ENCODE measurements at regions not wholly inside any gene's neighbourhood (a gene's known extent, or its start where the extent isn't known, plus 50 kb on each side); places are given as distances from the start of the nearest gene placed in this dataset.

- BruUV-seq (replicated peaks): no TSS peak
- Histone ChIP-seq H3K27ac (ENCODE audit: extremely low read length, insufficient read depth, low read length) (no peak overlapping the region), H3K79me2 (ENCODE audit: insufficient read depth, low read length) (no peaks in the 10 kb centered on the region), H3K4me3 (replicated peaks in 1 of 3; ENCODE audit: insufficient read depth in 1 of 3, low read depth in 2 of 3, low read length in 3 of 3) (no peak overlapping the region), H3K4me2 (ENCODE audit: low read depth, low read length) (no peak overlapping the region), H3K27me3 (ENCODE audit: control insufficient read depth in 1 of 2, insufficient read depth in 2 of 2, low read length in 2 of 2) (no peaks in the 10 kb centered on the region), H3K9ac (ENCODE audit: insufficient read depth, low read depth, low read length) (no peak overlapping the region), H4K20me1 (ENCODE audit: insufficient read depth, low read length) (no peaks in the 10 kb centered on the region), H3K36me3 (replicated peaks in 1 of 2; ENCODE audit: control insufficient read depth in 1 of 2, insufficient read depth in 2 of 2, low read length in 2 of 2) (no peaks in the 10 kb centered on the region), H3K9me3 (ENCODE audit: low read length) (no peaks in the 10 kb centered on the region), H2AFZ (ENCODE audit: low read length) (no peak overlapping the region), H3K4me1 (ENCODE audit: insufficient read depth, low read length) (peaks cover 71% of the 10 kb centered on the region)
- CTCF ChIA-PET (ENCODE audit: low intra/inter-chr PET ratio, low total read pairs): no interaction called here
- TF ChIP-seq REL (CRISPR knock-in tag; conservative IDR thresholded peaks at IDR 0.05) (no peak), YEATS2 (CRISPR knock-in tag; IDR thresholded peaks at IDR 0.05; ENCODE audit: borderline replicate concordance) (no peak), SP2 (CRISPR knock-in tag; IDR thresholded peaks at IDR 0.05) (no peak), ZBTB21 (CRISPR knock-in tag; IDR thresholded peaks at IDR 0.05) (no peak), DNMT3B (CRISPR knock-in tag; conservative IDR thresholded peaks at IDR 0.05) (no peak), ZMYM2 (CRISPR knock-in tag; IDR thresholded peaks at IDR 0.05) (no peak), ELF1 (CRISPR knock-in tag; IDR thresholded peaks at IDR 0.05) (no peak), RFX5 (IDR thresholded peaks at IDR 0.05; ENCODE audit: low read depth, low read length) (no peak), KLF15 (CRISPR knock-in tag; IDR thresholded peaks at IDR 0.05; ENCODE audit: borderline replicate concordance) (no peak), ZNF143 (CRISPR knock-in tag; IDR thresholded peaks at IDR 0.05) (no peak), NR3C1 (CRISPR knock-in tag; IDR thresholded peaks at IDR 0.05) (no peak), ZNF331 (CRISPR knock-in tag; IDR thresholded peaks at IDR 0.05) (no peak), ZNF138 (CRISPR knock-in tag; IDR thresholded peaks at IDR 0.05; ENCODE audit: low read depth) (no peak)
- TF ChIP-seq, protein P1, sequence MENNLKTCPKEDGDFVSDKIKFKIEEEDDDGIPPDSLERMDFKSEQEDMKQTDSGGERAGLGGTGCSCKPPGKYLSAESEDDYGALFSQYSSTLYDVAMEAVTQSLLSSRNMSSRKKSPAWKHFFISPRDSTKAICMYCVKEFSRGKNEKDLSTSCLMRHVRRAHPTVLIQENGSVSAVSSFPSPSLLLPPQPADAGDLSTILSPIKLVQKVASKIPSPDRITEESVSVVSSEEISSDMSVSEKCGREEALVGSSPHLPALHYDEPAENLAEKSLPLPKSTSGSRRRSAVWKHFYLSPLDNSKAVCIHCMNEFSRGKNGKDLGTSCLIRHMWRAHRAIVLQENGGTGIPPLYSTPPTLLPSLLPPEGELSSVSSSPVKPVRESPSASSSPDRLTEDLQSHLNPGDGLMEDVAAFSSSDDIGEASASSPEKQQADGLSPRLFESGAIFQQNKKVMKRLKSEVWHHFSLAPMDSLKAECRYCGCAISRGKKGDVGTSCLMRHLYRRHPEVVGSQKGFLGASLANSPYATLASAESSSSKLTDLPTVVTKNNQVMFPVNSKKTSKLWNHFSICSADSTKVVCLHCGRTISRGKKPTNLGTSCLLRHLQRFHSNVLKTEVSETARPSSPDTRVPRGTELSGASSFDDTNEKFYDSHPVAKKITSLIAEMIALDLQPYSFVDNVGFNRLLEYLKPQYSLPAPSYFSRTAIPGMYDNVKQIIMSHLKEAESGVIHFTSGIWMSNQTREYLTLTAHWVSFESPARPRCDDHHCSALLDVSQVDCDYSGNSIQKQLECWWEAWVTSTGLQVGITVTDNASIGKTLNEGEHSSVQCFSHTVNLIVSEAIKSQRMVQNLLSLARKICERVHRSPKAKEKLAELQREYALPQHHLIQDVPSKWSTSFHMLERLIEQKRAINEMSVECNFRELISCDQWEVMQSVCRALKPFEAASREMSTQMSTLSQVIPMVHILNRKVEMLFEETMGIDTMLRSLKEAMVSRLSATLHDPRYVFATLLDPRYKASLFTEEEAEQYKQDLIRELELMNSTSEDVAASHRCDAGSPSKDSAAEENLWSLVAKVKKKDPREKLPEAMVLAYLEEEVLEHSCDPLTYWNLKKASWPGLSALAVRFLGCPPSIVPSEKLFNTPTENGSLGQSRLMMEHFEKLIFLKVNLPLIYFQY (CRISPR knock-in tag; IDR thresholded peaks at IDR 0.05; ENCODE audit: borderline replicate concordance): no peak
- FAIRE-seq (no peak), DNase-seq (ENCODE audit: low spot score) (no peak), ATAC-seq (no peak)
- intact Hi-C loops (cut with micrococcal nuclease; ENCODE audit: unreplicated experiment): no loop called here
- WGBS (ENCODE audit: low lambda C conversion rate): 93% methylated on average over 5 of the region's 5 CpGs
- in situ Hi-C loops (cut with HindIII; ENCODE audit: extremely low pct_ligation_motif_present, low pct_unique_long_range_greater_than_20kb): no loop called here
- POLR2A ChIA-PET: interaction anchor here (0.8 kb wide), 1 partner anchor 315 kb away, joined by 3 read pairs; the partner anchor contains the start of gene PHLDA1
These were observed 205.0 kb upstream of the KRR1 start for GRCh38 chr12:75716291-75717025.
